SK-N-DZ (cell line): ENCODE measurements at regions not wholly inside any gene's neighbourhood (a gene's known extent, or its start where the extent isn't known, plus 50 kb on each side); places are given as distances from the start of the nearest gene placed in this dataset.
"Not testable (repeated sequence)": the region's sequence is repeated elsewhere in the genome, so short reads cannot be mapped to it uniquely, and the experiment has no call there.

Experiments
- DNase-seq: peaks from one replicate; pipeline ENCODE4 v3.0.0-alpha.2; 2015; ENCODE audit warnings: low spot score

GRCh38 chr15:39497759-39498565, 82.9 kb upstream of the THBS1 start:
- DNase-seq, result no peak

GRCh38 chr15:39498629-39499028, 82.2 kb upstream of the THBS1 start:
- no peak for DNase-seq

DNA sequence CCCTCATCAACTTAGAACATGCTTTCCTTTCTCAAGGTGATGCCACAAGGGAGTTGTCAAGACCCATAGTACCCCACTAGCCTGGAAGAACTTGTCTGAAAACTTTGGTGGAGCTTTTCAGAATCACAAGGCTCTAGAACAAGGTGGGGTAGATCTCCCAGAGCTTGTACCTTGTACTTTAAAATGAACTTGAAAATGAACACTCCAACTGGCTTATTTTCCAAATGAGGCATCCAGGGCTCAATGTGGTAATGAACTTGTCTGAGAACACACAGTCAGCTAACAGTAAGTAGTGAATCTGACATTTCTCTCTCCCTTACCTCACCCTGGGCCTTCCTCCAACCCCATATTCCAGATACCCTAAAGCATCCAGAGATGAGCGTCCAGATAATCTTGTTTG, 81.8 kb upstream of the THBS1 start:
- DNase-seq, result no peak

- DNase-seq, result no peak
These were observed 81.2 kb upstream of the THBS1 start for GRCh38 chr15:39499681-39500080.

- DNase-seq, result no peak
These were observed 79.4 kb upstream of the THBS1 start for GRCh38 chr15:39501366-39502081.

- DNase-seq, result no peak
These were observed 78.8 kb upstream of the THBS1 start for GRCh38 chr15:39502082-39502447.

DNA sequence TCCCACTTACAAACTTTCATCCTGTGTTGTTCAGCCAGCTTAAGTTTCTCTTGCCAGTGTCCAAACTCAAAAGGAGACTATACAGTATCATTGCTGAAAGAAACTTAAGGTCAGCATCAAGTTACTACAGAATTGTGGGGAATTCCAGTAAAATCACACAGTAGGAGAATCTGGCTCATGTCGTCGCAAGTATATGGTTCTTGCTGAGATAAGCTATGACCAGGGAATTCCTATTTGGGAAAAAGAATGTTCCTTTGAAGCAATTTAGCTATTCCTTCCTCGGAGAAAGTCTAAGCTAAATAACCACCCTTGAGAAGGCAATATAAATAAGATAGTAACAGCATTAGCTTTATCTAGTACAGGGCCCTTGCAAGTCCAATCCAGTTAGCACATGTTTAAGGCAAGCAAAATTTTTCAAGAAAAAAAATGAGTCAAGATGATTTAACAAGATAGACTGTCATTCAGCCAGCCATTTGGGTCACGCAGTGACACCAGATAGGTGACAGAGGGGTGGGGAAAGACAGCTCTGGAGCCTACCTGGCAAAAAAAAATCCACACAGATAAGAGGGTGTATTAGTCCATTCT, 78.2 kb upstream of the THBS1 start:
- no peak for DNase-seq

DNA sequence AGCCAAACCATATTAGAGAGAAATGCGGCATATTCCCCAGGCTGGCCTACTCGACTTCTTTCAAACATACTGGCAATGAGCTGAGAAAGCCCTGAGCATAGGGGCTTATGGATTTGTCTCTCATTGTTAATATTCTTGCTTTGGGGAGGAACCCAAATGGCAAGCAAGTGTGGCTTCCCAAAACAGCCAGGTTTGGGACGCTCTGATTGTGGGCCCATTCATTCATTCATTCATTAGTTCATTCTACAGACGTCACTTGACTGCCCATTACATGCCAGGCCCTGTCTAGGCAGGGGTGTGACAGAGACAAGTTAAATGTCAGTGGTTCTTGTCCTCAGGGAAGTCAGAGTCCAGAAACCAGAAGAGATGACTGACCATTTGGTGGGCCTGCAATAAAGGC, 77.4 kb upstream of the THBS1 start:
- DNase-seq, result no peak

- DNase-seq, result no peak
These were observed 76.1 kb upstream of the THBS1 start for GRCh38 chr15:39504808-39505207.

DNA sequence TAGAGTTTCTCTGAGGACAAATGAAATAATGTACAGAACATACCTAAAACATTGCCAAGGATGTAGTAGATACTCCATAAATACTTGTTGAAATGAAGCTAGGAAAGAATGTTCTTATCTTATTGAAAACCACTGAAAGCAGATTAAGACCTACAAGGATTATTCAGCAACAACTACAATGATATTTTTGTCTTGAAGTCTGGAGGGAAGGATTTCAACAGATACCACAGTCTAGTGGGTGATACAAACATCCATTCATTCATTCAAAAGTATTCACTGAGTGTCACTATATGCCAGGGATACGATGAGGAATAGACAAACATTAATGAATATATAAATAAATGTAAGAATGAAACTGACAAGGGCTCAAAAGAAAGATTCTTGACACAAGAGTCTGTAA, 74.7 kb upstream of the THBS1 start:
- no peak for DNase-seq

DNA sequence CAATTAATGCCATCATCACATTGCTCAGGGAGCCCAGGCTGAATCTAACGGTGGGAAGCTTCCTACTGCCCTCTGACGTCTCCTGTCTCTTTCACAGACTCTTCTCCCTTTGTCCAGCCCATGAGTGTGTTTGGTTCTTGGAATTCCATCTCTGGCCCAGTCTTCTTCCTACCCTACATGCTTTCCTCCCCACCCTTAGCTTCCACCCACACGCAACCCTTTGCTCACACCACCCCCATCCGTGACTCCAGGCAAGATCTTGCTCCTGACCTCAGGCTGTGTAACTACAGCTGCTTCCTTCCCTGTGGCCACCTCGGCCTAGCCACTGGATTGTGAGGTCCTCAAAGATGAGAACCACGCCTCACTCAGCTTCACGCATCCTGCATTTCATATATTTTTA, 72.3 kb upstream of the THBS1 start:
- DNase-seq, result no peak

GRCh38 chr15:39510001-39510701, 70.7 kb upstream of the THBS1 start:
- no peak for DNase-seq

DNA sequence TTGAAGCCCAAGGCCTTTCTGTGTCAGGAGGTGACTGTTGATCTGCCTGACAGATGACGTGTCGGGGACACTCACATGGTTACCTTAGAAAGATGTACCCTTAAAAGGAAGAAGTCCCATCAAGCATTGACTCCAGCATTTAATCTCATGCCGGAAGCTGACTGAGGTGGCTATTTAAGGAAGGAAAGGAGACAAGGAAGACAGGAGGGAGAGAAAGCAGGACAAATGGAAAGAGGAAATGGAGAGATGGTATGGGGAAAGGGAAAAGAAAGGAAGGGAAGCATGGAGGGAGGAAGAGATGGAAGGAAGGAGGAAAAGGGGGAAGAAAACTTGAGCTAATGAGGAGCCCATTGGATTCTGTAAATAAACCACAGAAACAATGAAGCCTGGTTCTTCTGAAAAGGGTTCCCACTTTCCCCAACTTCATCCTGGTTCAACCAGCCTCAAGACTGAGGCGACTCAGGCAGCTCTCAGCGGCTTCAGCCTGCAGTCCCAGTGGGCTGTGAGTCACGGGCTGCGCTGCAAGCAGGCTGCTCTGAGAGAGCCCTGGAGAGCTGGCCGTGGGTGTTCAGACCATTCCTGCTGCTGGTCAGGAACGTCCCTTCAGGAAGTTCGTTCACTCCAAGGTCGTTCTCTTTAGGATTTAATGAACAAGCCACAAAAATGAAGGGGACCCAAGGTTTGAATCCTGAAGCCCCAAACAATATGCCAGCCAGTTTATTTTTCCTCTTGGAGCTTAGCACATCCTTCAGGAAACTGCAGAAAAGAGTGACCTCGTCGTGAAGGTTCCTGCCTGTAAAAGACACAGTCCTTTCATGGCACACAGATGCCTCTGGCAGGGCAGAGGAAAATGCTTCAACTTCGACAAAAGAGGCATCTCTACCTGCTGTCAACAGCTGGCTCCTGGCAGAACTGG, 69.6 kb upstream of the THBS1 start:
- no peak for DNase-seq

DNA sequence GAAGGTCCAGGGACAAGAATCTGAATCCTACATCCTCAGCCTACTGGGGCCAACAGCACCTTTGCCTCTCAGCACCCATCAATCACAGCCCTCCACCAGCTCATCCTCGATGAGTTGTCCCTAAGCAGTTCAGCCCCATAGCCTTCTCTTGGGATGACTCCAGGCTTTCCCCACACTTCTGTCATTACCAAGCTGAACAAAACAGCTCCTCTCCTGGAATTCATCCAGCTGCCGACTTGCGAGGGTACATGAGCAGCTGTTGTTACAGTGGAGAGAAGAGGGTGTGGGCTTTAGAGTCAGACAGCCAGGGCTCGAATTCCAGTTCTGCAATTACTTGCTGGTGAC, 69.0 kb upstream of the THBS1 start:
- no peak for DNase-seq

DNA sequence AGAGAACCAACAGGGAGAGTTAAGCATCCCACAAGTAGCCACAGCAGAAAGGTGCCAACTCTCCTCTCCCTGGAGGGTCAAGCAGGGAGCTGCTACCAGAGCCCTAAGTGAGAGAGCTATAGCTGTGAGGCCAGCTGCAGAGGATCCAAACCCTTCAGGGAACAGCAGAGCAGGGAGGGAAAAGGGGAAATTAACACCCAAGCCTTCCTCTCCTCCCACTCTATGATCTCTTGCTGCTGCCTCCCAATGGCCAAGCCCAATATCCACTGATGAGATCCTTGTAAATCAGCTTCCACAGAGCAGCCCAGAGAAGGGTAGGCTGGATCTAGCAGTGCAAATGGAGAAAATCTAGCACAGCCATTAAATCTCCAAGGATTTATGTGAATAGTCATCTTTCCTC, 68.2 kb upstream of the THBS1 start:
- DNase-seq, result no peak

GRCh38 chr15:39513936-39514335, 66.9 kb upstream of the THBS1 start:
- DNase-seq, result no peak

- no peak for DNase-seq
These were observed 65.9 kb upstream of the THBS1 start for GRCh38 chr15:39514933-39515332.

GRCh38 chr15:39515765-39516164, 65.1 kb upstream of the THBS1 start:
- DNase-seq, result no peak

GRCh38 chr15:39517122-39517855, 63.6 kb upstream of the THBS1 start:
- DNase-seq, result no peak

DNA sequence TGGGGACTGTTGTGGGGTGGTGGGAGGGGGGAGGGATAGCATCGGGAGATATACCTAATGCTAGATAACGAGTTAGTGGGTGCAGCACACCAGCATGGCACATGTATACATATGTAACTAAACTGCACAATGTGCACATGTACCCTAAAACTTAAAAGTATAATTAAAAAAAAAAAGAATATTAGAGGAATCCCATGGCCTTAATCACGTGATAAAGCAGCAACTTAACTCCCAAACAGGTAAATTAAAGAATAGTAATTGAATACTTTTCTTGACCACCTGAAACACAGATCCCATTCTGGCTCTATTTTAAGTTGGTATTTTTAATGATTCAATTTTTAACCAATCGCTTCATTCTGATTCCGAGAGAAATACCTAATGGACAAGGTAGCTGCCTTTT, 56.9 kb upstream of the THBS1 start:
- not testable (repeated sequence) for DNase-seq

- DNase-seq, result no peak
These were observed 51.4 kb upstream of the THBS1 start for GRCh38 chr15:39529457-39529856.
